GM12873 (cell line): ENCODE measurements at regions not wholly inside any gene's neighbourhood (a gene's known extent, or its start where the extent isn't known, plus 50 kb on each side); places are given as distances from the start of the nearest gene placed in this dataset.

Source experiments
- TF ChIP-seq, protein P1 (sequence below): IDR thresholded peaks from 2 replicates; pipeline ENCODE4 v1.5.1; 2012; ENCODE audit warnings: low read depth, mild to moderate bottlenecking, moderate library complexity, low read length, control low read depth; ENCODE audit not compliant: insufficient read depth; ENCODE audit errors: missing control alignments

DNA sequence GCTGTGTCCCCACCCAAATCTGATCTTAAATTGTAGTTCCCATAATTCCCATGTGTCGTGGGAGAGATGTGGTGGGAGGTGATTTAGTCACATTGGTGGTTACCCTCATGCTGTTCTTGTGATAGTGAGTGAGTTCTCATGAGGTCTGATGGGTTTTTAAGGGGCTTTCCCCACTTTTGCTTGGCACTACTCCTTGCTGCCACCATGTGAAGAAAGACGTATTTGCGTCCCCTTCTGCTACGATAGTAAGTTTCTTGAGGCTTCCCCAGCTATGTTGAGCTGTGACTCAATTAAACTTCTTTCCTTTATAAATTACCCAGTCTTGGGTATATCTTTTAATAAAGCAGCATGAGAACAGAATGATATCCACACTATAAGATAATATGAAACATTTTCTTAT is 1023.4 kb downstream of the TLE4 start:
- TF ChIP-seq, protein P1, sequence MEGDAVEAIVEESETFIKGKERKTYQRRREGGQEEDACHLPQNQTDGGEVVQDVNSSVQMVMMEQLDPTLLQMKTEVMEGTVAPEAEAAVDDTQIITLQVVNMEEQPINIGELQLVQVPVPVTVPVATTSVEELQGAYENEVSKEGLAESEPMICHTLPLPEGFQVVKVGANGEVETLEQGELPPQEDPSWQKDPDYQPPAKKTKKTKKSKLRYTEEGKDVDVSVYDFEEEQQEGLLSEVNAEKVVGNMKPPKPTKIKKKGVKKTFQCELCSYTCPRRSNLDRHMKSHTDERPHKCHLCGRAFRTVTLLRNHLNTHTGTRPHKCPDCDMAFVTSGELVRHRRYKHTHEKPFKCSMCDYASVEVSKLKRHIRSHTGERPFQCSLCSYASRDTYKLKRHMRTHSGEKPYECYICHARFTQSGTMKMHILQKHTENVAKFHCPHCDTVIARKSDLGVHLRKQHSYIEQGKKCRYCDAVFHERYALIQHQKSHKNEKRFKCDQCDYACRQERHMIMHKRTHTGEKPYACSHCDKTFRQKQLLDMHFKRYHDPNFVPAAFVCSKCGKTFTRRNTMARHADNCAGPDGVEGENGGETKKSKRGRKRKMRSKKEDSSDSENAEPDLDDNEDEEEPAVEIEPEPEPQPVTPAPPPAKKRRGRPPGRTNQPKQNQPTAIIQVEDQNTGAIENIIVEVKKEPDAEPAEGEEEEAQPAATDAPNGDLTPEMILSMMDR, result no peak

DNA sequence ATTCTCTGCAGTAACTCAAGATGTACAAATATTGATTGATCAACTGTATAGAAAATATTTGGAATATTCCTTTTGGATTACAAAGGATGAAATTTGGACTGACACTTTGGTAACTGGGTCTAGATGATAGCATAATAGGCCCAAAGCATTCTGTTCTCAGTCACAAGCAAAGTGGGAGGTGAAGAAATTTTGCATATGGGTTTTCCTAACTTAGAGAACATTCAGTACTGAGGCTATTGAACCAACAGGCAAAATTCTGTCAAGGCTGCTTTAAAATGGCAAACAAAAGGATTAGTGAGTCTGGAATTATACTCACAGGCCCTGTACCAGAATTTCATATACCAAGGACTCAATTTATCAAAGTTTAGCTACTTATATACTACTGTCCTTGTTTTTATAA is 1020.6 kb downstream of the TLE4 start:
- TF ChIP-seq, protein P1, result no peak

DNA sequence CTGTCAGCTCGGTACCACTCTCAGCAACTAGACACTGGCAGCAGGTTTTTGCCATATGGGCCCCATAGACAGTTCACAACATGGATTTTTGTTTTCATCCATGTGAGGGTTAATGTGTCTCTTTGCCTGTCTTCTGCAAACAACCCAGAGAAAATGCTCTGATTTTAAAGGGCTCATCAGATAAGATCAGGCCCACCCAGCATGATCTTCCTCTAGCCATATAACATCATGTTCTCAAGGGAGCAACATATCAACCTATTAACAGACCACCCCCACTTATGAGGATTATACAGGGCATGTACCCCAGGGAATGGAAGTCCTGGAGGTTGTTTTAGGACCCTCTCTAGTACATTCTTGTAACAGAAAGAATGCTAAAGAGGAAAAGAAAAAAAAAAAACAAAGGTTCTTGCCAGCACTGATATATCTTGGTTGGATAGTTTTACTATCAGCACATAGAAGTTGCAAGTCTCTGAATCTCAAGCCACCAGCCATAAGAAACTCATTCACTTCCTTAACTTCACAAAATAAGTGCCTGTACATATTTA is 1015.1 kb downstream of the TLE4 start:
- TF ChIP-seq, protein P1, result no peak

DNA sequence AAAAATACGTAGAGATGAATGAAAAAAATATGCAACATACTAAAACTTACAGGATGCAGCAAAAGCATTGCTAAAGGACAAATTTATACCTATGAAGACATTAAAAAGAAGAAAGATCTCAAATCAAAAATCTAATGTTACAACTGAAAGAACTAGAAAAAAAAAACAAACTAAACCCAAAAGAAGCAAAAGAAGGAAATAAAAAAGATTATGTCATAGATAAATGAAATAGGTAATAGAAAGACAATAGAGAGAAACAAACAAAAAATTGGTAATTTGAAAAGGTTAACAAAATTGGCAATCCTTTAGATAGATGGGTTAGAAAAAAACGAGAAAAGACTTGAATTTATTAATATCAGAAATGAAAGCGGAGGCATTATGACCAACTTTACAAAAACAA is 1000.2 kb downstream of the TLE4 start:
- TF ChIP-seq, protein P1, result no peak

DNA sequence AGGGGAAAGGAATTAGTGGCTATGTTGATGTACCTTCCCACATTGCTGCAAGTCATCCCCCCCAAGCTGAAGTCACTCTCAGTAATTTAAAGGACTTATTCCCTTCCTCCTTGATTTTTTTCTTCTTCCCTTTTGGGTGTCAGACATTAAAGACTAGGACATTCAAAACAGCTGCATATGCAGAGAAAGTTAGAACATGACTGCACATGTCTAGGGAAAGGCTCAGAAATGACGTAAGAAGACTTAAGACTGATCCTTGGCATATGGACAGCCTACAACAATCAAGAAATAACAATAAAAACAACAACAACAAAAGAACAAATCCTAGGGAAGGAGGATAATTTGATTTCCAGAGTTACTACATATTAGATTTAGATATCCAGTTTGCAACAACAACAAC is 997.5 kb downstream of the TLE4 start:
- TF ChIP-seq, protein P1, result no peak

DNA sequence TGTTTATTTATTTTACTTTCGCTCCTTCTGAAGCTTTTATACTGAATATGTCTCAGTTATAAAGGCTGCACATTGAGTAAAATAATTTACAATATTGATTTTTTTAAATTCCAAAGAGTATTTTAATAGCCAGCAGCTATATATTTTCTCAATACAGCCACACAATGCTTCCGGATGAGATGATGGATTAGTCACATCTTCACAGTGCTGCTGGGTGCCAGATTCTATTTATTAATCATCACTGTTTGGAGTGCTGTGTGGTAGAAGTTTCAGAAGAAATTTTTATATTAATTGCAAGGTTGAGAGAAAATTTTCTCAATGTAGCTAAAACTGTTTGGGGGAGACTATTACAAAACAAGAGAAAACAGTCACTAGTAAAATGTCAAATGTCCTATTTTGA is 989.8 kb downstream of the TLE4 start:
- TF ChIP-seq, protein P1, result no peak

DNA sequence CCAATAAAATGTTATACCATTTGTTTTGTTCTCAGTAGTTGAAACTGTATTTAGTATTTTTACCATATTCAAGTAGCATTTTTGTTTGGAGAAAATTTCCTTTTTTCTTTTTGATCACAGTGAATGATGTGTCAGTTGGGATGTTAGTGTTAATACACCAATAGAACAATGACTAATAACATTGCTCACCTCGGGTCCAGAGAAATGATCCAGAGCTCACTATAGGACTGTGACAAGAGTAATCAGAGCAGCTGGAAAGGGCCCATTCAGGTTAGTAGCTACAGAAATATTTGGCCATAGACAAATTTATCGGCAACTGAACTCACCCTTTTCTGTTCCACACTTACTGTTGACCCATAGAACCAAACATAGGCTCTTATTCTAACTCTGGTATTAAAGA is 989.2 kb downstream of the TLE4 start:
- TF ChIP-seq, protein P1, result no peak
